HUES64 (cell line): ENCODE measurements at regions not wholly inside any gene's neighbourhood (a gene's known extent, or its start where the extent isn't known, plus 50 kb on each side); places are given as distances from the start of the nearest gene placed in this dataset.

Source experiments
- H3K27ac ChIP-seq: 2 replicates; pipeline ENCODE4 v1.7.0; 2013; ENCODE audit warnings: low read depth, low read length, inconsistent platforms
- H3K27me3 ChIP-seq: 2 replicates; pipeline ENCODE4 v1.6.1; 2013; ENCODE audit warnings: mild to moderate bottlenecking, low read length; ENCODE audit not compliant: insufficient read depth
- H3K36me3 ChIP-seq: 2 replicates; pipeline ENCODE4 v1.6.1; 2013; ENCODE audit warnings: mild to moderate bottlenecking, low read length; ENCODE audit not compliant: insufficient read depth
- H3K4me1 ChIP-seq: 2 replicates; pipeline ENCODE4 v1.6.1; 2013; ENCODE audit warnings: mild to moderate bottlenecking, low read length, moderate library complexity; ENCODE audit not compliant: insufficient read depth
- H3K4me3 ChIP-seq: 2 replicates; pipeline ENCODE4 v1.5.1; 2013; ENCODE audit warnings: mild to moderate bottlenecking, low read length, moderate library complexity
- H3K9ac ChIP-seq: 2 replicates; pipeline ENCODE4 v1.6.1; 2013; ENCODE audit warnings: mild to moderate bottlenecking, low read depth, low read length
- H3K9me3 ChIP-seq: 2 replicates; pipeline ENCODE4 v1.6.1; 2013; ENCODE audit warnings: low read depth, low read length; ENCODE audit not compliant: insufficient read depth
- WGBS: fragments of 150-250, 120-280 bp; methylation state at CpG from one replicate; pipeline ENCODE4 v1.1.7; 2013; ENCODE audit warnings: missing lambda C conversion rate; 5-methylcytosine and 5-hydroxymethylcytosine counted together

GRCh38 chr1:101645810-101646209 is 350.9 kb downstream of the OLFM3 start:
- no peaks in the 10 kb centered on the region for H3K27me3 ChIP-seq

DNA sequence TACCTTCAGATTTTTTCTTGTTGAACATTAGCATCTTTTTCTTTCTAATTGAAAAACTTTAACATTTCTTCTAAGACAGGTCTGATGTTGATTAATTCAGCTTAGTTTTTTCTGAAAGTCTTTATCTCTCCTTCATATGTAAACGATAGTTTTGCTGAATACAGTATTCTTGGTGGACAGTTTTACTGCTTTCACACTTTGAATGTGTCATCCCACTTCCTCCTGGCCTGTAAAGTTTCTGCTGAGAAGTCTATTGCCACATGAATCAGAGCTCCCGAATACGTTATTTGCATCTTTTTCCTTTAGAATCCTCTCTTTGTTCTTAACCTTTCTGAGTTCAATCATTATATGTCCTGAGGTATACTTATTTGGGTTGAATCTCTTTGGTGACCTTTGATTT is 344.2 kb downstream of the OLFM3 start:
- WGBS, result 83% methylated on average over 3 of the region's 3 CpGs
- Histone ChIP-seq H3K4me3 (no peak overlapping the region), H3K27ac (no peak overlapping the region), H3K9me3 (peaks cover 9% of the 10 kb centered on the region), H3K27me3 (no peaks in the 10 kb centered on the region), H3K9ac (no peak overlapping the region), H3K36me3 (no peaks in the 10 kb centered on the region), H3K4me1 (peaks cover 23% of the 10 kb centered on the region)

More at GRCh38 chr1:101645810-101646209, 350.9 kb downstream of the OLFM3 start:
- no peaks in the 10 kb centered on the region for H3K4me1 ChIP-seq
- H3K4me3 ChIP-seq, result no peak overlapping the region
- no peaks in the 10 kb centered on the region for H3K9me3 ChIP-seq
- no peak overlapping the region for H3K27ac ChIP-seq
- WGBS, result 90% methylated on average over 2 of the region's 2 CpGs
- H3K9ac ChIP-seq, result no peak overlapping the region
- no peaks in the 10 kb centered on the region for H3K36me3 ChIP-seq

GRCh38 chr1:101653482-101653946 is 343.2 kb downstream of the OLFM3 start:
- Histone ChIP-seq H3K9ac (peak overlapping the region; percentile 42), H3K27me3 (no peaks in the 10 kb centered on the region), H3K9me3 (peaks cover 9% of the 10 kb centered on the region), H3K27ac (peak overlapping the region; percentile 87), H3K4me1 (peaks cover 23% of the 10 kb centered on the region), H3K36me3 (no peaks in the 10 kb centered on the region), H3K4me3 (no peak overlapping the region; the same call in 1 of the 2 replicates)
- WGBS, result 7% methylated on average over 3 of the region's 3 CpGs

- no peak overlapping the region for H3K27ac ChIP-seq
- no peaks in the 10 kb centered on the region for H3K27me3 ChIP-seq
- WGBS, result 91% methylated on average over 3 of the region's 3 CpGs
- no peak overlapping the region for H3K4me3 ChIP-seq
- no peak overlapping the region for H3K9ac ChIP-seq
- H3K4me1 ChIP-seq, result no peaks in the 10 kb centered on the region
- H3K9me3 ChIP-seq, result peaks cover 12% of the 10 kb centered on the region
- no peaks in the 10 kb centered on the region for H3K36me3 ChIP-seq
Observed at GRCh38 chr1:101664726-101665125, 332.0 kb downstream of the OLFM3 start.

GRCh38 chr1:101667761-101668160 is 329.0 kb downstream of the OLFM3 start:
- Histone ChIP-seq H3K9me3 (peaks cover 12% of the 10 kb centered on the region), H3K4me1 (no peaks in the 10 kb centered on the region), H3K4me3 (no peak overlapping the region), H3K9ac (no peak overlapping the region), H3K27me3 (no peaks in the 10 kb centered on the region), H3K36me3 (no peaks in the 10 kb centered on the region), H3K27ac (no peak overlapping the region)
- WGBS, result 100% methylated on average over 2 of the region's 2 CpGs

- no peaks in the 10 kb centered on the region for H3K4me1 ChIP-seq
- H3K27me3 ChIP-seq, result no peaks in the 10 kb centered on the region
- no peak overlapping the region for H3K4me3 ChIP-seq
- H3K36me3 ChIP-seq, result no peaks in the 10 kb centered on the region
- WGBS, result 96% methylated on average over 1 of the region's 2 CpGs
- H3K9ac ChIP-seq, result no peak overlapping the region
- H3K9me3 ChIP-seq, result no peaks in the 10 kb centered on the region
- no peak overlapping the region for H3K27ac ChIP-seq
Observed at GRCh38 chr1:101683136-101683535, 313.6 kb downstream of the OLFM3 start.

- Histone ChIP-seq H3K9me3 (no peaks in the 10 kb centered on the region), H3K9ac (no peak overlapping the region), H3K27ac (no peak overlapping the region), H3K36me3 (no peaks in the 10 kb centered on the region), H3K4me1 (no peaks in the 10 kb centered on the region), H3K27me3 (no peaks in the 10 kb centered on the region), H3K4me3 (no peak overlapping the region)
- WGBS, result 88% methylated on average over 3 of the region's 3 CpGs
Observed at GRCh38 chr1:101683561-101683960, 313.2 kb downstream of the OLFM3 start.

GRCh38 chr1:101697072-101697471 is 299.7 kb downstream of the OLFM3 start:
- H3K9ac ChIP-seq, result no peak overlapping the region
- H3K4me3 ChIP-seq, result no peak overlapping the region
- no peaks in the 10 kb centered on the region for H3K9me3 ChIP-seq
- H3K27me3 ChIP-seq, result no peaks in the 10 kb centered on the region
- WGBS, result no CpG with 5 or more reads among the region's 1 CpG
- no peak overlapping the region for H3K27ac ChIP-seq
- no peaks in the 10 kb centered on the region for H3K36me3 ChIP-seq
- 0 out of 2 replicates have a peak, but pooled peaks cover 2% of the 10 kb centered on the region for H3K4me1 ChIP-seq

DNA sequence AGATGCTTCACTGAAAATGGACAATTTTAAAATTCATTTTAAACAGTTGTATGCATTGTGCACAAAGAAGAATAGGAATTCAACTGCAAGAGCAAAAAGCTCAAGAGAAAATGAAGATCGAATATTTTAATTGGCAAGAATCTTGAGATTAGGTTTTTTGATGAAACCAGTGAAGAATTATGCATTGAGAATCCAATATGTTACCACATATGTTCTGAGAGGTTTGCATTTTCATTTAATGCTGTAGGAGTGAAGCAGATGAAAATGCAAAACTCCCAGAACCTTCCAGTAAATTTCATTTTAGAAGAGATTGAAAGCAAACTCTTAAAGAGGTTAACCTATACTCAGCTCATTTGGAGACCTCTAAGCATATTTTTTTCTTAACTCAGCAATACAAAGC is 298.0 kb downstream of the OLFM3 start:
- Histone ChIP-seq H3K36me3 (no peaks in the 10 kb centered on the region), H3K4me3 (no peak overlapping the region), H3K4me1 (peaks cover 2% of the 10 kb centered on the region; the same call in 1 of the 2 replicates), H3K9ac (no peak overlapping the region), H3K27ac (no peak overlapping the region), H3K27me3 (no peaks in the 10 kb centered on the region), H3K9me3 (no peaks in the 10 kb centered on the region)
- WGBS, result 98% methylated on average over 1 of the region's 1 CpG

GRCh38 chr1:101704895-101705294 is 291.8 kb downstream of the OLFM3 start:
- Histone ChIP-seq H3K36me3 (no peaks in the 10 kb centered on the region), H3K9me3 (no peaks in the 10 kb centered on the region), H3K4me1 (peaks cover 21% of the 10 kb centered on the region), H3K9ac (no peak overlapping the region), H3K27ac (no peak overlapping the region; the same call in 1 of the 2 replicates), H3K4me3 (no peak overlapping the region; the same call in 1 of the 2 replicates), H3K27me3 (no peaks in the 10 kb centered on the region)

GRCh38 chr1:101706366-101706765 is 290.4 kb downstream of the OLFM3 start:
- no peaks in the 10 kb centered on the region for H3K36me3 ChIP-seq
- no peak overlapping the region for H3K4me3 ChIP-seq
- H3K27me3 ChIP-seq, result no peaks in the 10 kb centered on the region
- H3K9me3 ChIP-seq, result no peaks in the 10 kb centered on the region
- H3K27ac ChIP-seq, result no peak overlapping the region
- H3K9ac ChIP-seq, result no peak overlapping the region
- peaks cover 19% of the 10 kb centered on the region for H3K4me1 ChIP-seq

- H3K27me3 ChIP-seq, result 0 out of 2 replicates have a peak, but pooled peaks cover 3% of the 10 kb centered on the region
- H3K4me3 ChIP-seq, result no peak overlapping the region
- no peaks in the 10 kb centered on the region for H3K36me3 ChIP-seq
- peaks cover 34% of the 10 kb centered on the region for H3K4me1 ChIP-seq
- H3K9ac ChIP-seq, result no peak overlapping the region
- no peaks in the 10 kb centered on the region for H3K9me3 ChIP-seq
- H3K27ac ChIP-seq, result no peak overlapping the region
Observed at GRCh38 chr1:101709721-101710120, 287.0 kb downstream of the OLFM3 start.
